ENCODE measurements at regions not wholly inside any gene's neighbourhood (a gene's known extent, or its start where the extent isn't known, plus 50 kb on each side); places are given as distances from the start of the nearest gene placed in this dataset.

GRCh38 chr2:187213798-187214197 is 234.3 kb downstream of the CALCRL start:
- DNase-seq (ENCODE audit: extremely low spot score), result no peak
- POLR2A ChIA-PET, result no interaction called here
- CTCF ChIA-PET, result no interaction called here
- no peak for TF ChIP-seq NFRKB (IDR thresholded peaks at IDR 0.05)
- TF ChIP-seq ELF4 (IDR thresholded peaks at IDR 0.05), result no peak
- no peak for TF ChIP-seq L3MBTL2 (conservative IDR thresholded peaks at IDR 0.05)
- no peak for TF ChIP-seq FOXK2 (IDR thresholded peaks at IDR 0.05)
- TF ChIP-seq ARNT (IDR thresholded peaks at IDR 0.05), result no peak
- TF ChIP-seq TARDBP (IDR thresholded peaks at IDR 0.05), result no peak
- no peak for TF ChIP-seq CTBP1 (IDR thresholded peaks at IDR 0.05; ENCODE audit: borderline replicate concordance)
- no peak for TF ChIP-seq HDGF (IDR thresholded peaks at IDR 0.05; ENCODE audit: borderline replicate concordance)
- no peak for TF ChIP-seq FOXA1 (IDR thresholded peaks at IDR 0.05)
- TF ChIP-seq BHLHE40 (IDR thresholded peaks at IDR 0.05; ENCODE audit: borderline replicate concordance), result no peak
- no peak for TF ChIP-seq PKNOX1 (IDR thresholded peaks at IDR 0.05)
- TF ChIP-seq FOXM1 (IDR thresholded peaks at IDR 0.05; ENCODE audit: borderline replicate concordance), result no peak
- no peak for TF ChIP-seq ZNF384 (IDR thresholded peaks at IDR 0.05)
- no peak for TF ChIP-seq LEF1 (IDR thresholded peaks at IDR 0.05; ENCODE audit: borderline replicate concordance)
- TF ChIP-seq SUZ12 (IDR thresholded peaks at IDR 0.05), result no peak
- no peak for TF ChIP-seq SP1 (IDR thresholded peaks at IDR 0.05)

- ChIA-PET CTCF (interaction anchor here (0.7 kb wide), 1 partner anchor 176 kb away, joined by 3 read pairs; no protein-coding TSS in a partner anchor), POLR2A (no interaction called here)
- TF ChIP-seq SUZ12 (IDR thresholded peaks at IDR 0.05), result no peak
- TF ChIP-seq SP1 (IDR thresholded peaks at IDR 0.05), result no peak
- no peak for TF ChIP-seq L3MBTL2 (conservative IDR thresholded peaks at IDR 0.05)
- no peak for TF ChIP-seq FOXA1 (IDR thresholded peaks at IDR 0.05)
- no peak for TF ChIP-seq HDGF (IDR thresholded peaks at IDR 0.05; ENCODE audit: borderline replicate concordance)
- DNase-seq (ENCODE audit: extremely low spot score), result no peak
Observed at GRCh38 chr2:187210726-187211125, 237.3 kb downstream of the CALCRL start.

GRCh38 chr2:187208199-187208785 is 239.8 kb downstream of the CALCRL start:
- CTCF ChIA-PET, result no interaction called here
- POLR2A ChIA-PET, result no interaction called here
- no peak for TF ChIP-seq NFRKB (IDR thresholded peaks at IDR 0.05)
- TF ChIP-seq L3MBTL2 (conservative IDR thresholded peaks at IDR 0.05), result no peak
- no peak for TF ChIP-seq SP1 (IDR thresholded peaks at IDR 0.05)
- no peak for TF ChIP-seq SUZ12 (IDR thresholded peaks at IDR 0.05)
- TF ChIP-seq FOXM1 (IDR thresholded peaks at IDR 0.05; ENCODE audit: borderline replicate concordance), result no peak
- no peak for TF ChIP-seq FOXA1 (IDR thresholded peaks at IDR 0.05)
- TF ChIP-seq BHLHE40 (IDR thresholded peaks at IDR 0.05; ENCODE audit: borderline replicate concordance), result no peak
- no peak for TF ChIP-seq ELF4 (IDR thresholded peaks at IDR 0.05)
- no peak for TF ChIP-seq PKNOX1 (IDR thresholded peaks at IDR 0.05)
- no peak for TF ChIP-seq CTBP1 (IDR thresholded peaks at IDR 0.05; ENCODE audit: borderline replicate concordance)
- TF ChIP-seq FOXK2 (IDR thresholded peaks at IDR 0.05), result no peak
- DNase-seq (ENCODE audit: extremely low spot score), result no peak

- DNase-seq (ENCODE audit: extremely low spot score), result no peak
- CTCF ChIA-PET, result no interaction called here
- TF ChIP-seq FOXK2 (IDR thresholded peaks at IDR 0.05) (no peak), ARNT (IDR thresholded peaks at IDR 0.05) (no peak), PKNOX1 (IDR thresholded peaks at IDR 0.05) (no peak), ELF4 (IDR thresholded peaks at IDR 0.05) (no peak), ZNF384 (IDR thresholded peaks at IDR 0.05) (no peak), SP1 (IDR thresholded peaks at IDR 0.05) (no peak), NFRKB (IDR thresholded peaks at IDR 0.05) (no peak), TARDBP (IDR thresholded peaks at IDR 0.05) (no peak), L3MBTL2 (conservative IDR thresholded peaks at IDR 0.05) (no peak), SUZ12 (IDR thresholded peaks at IDR 0.05) (no peak), FOXM1 (IDR thresholded peaks at IDR 0.05; ENCODE audit: borderline replicate concordance) (no peak), LEF1 (IDR thresholded peaks at IDR 0.05; ENCODE audit: borderline replicate concordance) (no peak), CTBP1 (IDR thresholded peaks at IDR 0.05; ENCODE audit: borderline replicate concordance) (no peak), FOXA1 (IDR thresholded peaks at IDR 0.05) (no peak)
- POLR2A ChIA-PET, result no interaction called here
Observed at GRCh38 chr2:187207126-187207525, 240.9 kb downstream of the CALCRL start.

- ChIA-PET POLR2A (no interaction called here), CTCF (no interaction called here)
- TF ChIP-seq FOXK2 (IDR thresholded peaks at IDR 0.05), result no peak
- no peak for TF ChIP-seq PKNOX1 (IDR thresholded peaks at IDR 0.05)
- no peak for TF ChIP-seq LEF1 (IDR thresholded peaks at IDR 0.05; ENCODE audit: borderline replicate concordance)
- no peak for TF ChIP-seq CTBP1 (IDR thresholded peaks at IDR 0.05; ENCODE audit: borderline replicate concordance)
- TF ChIP-seq HDGF (IDR thresholded peaks at IDR 0.05; ENCODE audit: borderline replicate concordance), result no peak
- no peak for TF ChIP-seq ELF4 (IDR thresholded peaks at IDR 0.05)
- TF ChIP-seq ZNF384 (IDR thresholded peaks at IDR 0.05), result no peak
- no peak for TF ChIP-seq BHLHE40 (IDR thresholded peaks at IDR 0.05; ENCODE audit: borderline replicate concordance)
- TF ChIP-seq TARDBP (IDR thresholded peaks at IDR 0.05), result no peak
- TF ChIP-seq L3MBTL2 (conservative IDR thresholded peaks at IDR 0.05), result no peak
- TF ChIP-seq FOXA1 (IDR thresholded peaks at IDR 0.05), result no peak
- no peak for TF ChIP-seq SP1 (IDR thresholded peaks at IDR 0.05)
- no peak for TF ChIP-seq SUZ12 (IDR thresholded peaks at IDR 0.05)
- no peak for TF ChIP-seq NFRKB (IDR thresholded peaks at IDR 0.05)
- TF ChIP-seq ARNT (IDR thresholded peaks at IDR 0.05), result no peak
- TF ChIP-seq FOXM1 (IDR thresholded peaks at IDR 0.05; ENCODE audit: borderline replicate concordance), result no peak
Observed at GRCh38 chr2:187206471-187206870, 241.6 kb downstream of the CALCRL start.

More at GRCh38 chr2:187206471-187206870, 241.6 kb downstream of the CALCRL start:
- no peak for DNase-seq (ENCODE audit: extremely low spot score)
